ENCODE measurements at regions not wholly inside any gene's neighbourhood (a gene's known extent, or its start where the extent isn't known, plus 50 kb on each side); places are given as distances from the start of the nearest gene placed in this dataset.

DNA sequence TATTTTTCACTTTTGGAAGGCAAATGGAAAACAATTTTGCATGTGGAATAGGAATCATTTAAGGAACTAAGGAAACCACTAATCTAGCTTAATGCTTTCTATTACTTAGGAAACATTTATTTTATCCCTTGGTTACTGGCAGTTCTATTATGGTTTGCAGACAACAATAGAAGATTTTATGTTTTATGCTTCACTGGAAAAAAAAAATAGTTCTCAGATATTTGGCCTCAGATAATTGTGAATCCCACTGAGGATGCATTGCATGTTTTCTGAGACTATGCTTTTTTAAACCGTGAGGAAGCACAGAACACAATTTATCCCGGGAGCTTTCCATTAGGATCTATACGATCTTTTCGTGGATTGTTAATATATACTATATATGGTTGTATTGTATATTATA lies 356.9 kb downstream of the CSNK1G3 start:
- TF ChIP-seq, protein P1, sequence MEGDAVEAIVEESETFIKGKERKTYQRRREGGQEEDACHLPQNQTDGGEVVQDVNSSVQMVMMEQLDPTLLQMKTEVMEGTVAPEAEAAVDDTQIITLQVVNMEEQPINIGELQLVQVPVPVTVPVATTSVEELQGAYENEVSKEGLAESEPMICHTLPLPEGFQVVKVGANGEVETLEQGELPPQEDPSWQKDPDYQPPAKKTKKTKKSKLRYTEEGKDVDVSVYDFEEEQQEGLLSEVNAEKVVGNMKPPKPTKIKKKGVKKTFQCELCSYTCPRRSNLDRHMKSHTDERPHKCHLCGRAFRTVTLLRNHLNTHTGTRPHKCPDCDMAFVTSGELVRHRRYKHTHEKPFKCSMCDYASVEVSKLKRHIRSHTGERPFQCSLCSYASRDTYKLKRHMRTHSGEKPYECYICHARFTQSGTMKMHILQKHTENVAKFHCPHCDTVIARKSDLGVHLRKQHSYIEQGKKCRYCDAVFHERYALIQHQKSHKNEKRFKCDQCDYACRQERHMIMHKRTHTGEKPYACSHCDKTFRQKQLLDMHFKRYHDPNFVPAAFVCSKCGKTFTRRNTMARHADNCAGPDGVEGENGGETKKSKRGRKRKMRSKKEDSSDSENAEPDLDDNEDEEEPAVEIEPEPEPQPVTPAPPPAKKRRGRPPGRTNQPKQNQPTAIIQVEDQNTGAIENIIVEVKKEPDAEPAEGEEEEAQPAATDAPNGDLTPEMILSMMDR (IDR thresholded peaks at IDR 0.05), result no peak
- TF ChIP-seq POLR2A (IDR thresholded peaks at IDR 0.05), result no peak

All from lower leg skin (tissue), 3 donors.